GM21723 (cell line): ENCODE measurements at regions not wholly inside any gene's neighbourhood (a gene's known extent, or its start where the extent isn't known, plus 50 kb on each side); places are given as distances from the start of the nearest gene placed in this dataset.

Experiments
- ATAC-seq: cut with Tn5 transposase; IDR thresholded peaks from one replicate; pipeline ENCODE4 v1.9.1; 2021; ENCODE audit warnings: mild to moderate bottlenecking, moderate library complexity; ENCODE audit not compliant: unreplicated experiment

DNA sequence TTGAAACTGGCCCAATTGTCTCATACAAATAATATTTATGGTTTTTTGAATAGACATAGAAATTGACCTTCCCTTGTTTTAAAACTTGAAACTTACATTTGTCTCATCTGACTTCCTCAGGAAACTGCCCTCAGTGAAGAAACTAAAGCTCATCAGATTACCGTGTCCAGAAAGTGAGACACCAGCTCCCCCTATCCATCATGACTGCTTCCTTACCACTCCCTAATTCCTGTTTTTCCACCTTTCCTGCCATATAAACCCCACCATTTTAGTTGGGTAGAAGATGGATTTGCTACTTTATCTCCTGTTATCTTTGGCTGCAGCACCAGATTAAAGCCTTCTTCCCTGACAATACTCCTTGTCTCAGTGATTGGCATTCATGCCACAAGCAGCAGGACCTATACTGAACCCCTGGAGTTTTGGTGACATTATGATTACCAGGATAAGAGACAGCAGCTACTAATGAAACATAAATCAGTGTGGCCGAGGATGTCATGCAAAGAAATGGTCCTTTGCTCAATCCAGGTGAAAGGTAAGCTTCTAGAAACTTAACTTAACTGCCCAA is 1627.6 kb upstream of the ZEB2 start:
- no peak for ATAC-seq

DNA sequence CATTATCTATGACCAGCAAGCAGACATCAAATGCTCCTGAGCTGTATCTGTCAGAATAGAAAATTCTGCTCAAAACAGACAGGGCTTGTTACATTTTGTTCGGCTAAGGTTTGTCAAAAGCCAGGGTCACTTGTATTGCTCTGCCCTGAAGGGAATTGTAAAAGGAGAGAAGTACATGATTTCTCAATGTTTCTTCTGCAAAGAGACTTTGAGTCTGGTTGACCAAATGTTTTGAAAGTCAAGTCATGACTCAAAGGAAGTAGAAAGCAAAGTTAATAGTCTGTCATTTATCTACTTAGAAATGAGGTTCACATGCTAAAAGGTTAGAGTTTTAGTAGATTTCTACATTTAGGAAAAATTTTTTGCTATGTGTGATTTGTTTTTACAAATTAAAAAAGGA is 1624.1 kb upstream of the ZEB2 start:
- ATAC-seq, result no peak

- ATAC-seq, result no peak
These were observed 1618.9 kb upstream of the ZEB2 start for GRCh38 chr2:146138820-146139219.

GRCh38 chr2:146135245-146135644 is 1615.3 kb upstream of the ZEB2 start:
- no peak for ATAC-seq

DNA sequence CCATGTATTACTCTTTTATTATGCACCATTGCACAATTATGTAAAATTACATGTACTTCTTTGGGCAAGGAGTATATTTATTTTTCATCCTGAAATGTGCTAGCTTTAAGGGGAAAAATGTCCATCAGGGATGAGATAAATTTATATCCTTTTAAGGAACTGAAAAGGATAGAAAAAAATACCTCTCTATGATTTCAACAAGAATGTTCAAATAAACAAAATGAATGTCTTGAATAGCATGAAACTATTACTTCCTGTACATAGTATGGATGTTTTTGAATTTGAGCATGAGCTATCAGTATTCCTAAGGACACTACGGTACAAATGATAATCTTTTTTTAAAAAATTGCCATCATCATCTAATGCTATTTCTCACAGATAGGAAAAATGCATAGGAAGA is 1611.9 kb upstream of the ZEB2 start:
- no peak for ATAC-seq

DNA sequence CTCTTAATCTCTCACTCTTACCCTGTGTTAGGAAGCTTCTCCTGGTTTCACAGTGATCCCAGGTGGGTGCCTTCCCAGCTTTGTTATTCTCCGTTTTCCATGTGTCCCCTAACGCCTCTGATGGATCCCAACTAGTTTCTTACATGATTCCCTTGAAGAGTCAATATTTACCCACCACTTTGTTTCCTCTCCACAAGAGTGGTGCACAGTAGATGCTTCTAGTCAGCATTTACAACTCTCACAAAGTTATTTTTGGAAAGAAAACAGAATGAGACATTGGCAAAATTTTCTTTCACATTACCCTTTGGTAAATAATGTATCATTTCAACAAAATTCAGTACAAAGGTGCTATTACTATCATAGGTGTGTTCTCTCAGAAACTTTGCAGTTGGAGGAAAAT is 1611.1 kb upstream of the ZEB2 start:
- ATAC-seq, result no peak

DNA sequence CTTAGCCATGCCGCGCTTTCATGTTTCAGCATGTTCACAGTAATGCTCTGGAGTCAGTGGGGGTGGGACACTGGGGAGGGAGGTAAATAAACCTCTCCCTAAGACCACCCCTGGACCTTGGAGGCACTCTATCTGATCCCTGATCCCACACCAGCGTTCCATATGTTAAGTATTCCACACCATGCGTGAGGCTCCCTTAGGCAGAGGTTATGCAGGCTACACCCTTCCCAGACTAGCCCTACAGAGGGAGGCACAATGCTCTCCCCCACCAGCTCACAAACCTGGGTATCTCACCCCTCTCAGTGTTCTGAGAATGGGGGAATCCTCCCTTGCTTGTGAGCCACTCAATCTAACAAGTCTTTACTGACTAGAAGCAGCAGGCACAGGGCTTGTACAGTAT is 1610.4 kb upstream of the ZEB2 start:
- ATAC-seq, result no peak

DNA sequence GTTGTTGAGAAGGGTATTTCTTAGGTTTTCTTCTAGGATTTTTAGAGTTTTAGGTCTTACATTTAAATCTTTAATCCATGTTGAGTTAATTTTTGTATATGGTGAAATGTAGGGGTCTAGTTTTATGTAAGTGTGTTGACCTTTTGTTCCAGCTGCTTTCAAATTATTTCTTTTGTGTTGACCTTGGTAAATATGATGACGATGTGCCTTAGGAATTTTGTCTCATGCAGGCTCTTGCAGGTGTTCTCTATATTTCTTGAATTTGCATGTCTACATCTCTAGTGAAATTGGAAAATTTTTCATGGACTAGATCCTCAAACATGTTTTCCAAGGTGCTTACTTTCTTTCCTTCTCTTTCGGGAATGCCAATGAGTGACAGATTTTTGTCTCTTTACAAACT is 1609.3 kb upstream of the ZEB2 start:
- ATAC-seq, result no peak

- ATAC-seq, result no peak
These were observed 1608.3 kb upstream of the ZEB2 start for GRCh38 chr2:146128216-146128615.

DNA sequence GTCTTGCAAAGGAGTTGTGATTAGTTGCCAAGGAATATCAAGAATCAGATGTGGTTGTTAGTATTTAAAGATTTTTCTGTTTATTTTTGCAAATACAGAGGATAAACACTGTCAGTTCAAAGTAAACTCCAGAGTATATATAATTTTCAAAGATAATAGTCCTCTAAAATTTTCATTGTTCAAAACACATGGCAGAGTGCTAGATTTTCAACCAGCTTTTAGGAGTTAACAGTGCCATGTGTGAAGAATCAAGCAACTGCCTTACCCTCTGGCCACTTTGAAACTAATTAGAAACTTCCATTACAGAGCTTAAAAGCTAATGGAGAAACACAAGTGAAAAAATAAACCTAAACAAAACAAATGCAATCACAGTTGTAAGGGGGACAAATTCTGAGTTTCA is 1605.6 kb upstream of the ZEB2 start:
- ATAC-seq, result no peak

DNA sequence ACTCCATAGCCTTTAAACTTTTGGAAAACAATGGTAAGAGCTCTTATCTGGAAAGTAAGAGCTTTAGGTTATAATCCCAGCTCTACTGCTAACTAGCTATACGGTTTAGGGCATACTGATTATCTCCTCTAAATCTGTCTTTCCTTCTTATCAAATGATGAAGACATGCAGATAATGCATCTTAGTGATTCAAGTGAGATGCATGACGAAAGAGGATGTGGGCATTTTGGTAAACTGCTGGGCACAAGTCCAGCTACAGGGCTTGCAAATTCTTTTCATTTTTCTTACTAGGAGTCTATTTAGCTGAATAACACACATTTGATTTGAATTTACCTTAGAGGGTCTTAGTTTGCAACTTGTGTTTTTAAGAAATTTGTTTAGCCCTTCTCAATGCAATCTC is 1604.8 kb upstream of the ZEB2 start:
- no peak for ATAC-seq

- no peak for ATAC-seq
These were observed 1603.8 kb upstream of the ZEB2 start for GRCh38 chr2:146123714-146124113.

GRCh38 chr2:146123256-146123655 is 1603.3 kb upstream of the ZEB2 start:
- no peak for ATAC-seq

- no peak for ATAC-seq
These were observed 1599.7 kb upstream of the ZEB2 start for GRCh38 chr2:146119586-146119985.

DNA sequence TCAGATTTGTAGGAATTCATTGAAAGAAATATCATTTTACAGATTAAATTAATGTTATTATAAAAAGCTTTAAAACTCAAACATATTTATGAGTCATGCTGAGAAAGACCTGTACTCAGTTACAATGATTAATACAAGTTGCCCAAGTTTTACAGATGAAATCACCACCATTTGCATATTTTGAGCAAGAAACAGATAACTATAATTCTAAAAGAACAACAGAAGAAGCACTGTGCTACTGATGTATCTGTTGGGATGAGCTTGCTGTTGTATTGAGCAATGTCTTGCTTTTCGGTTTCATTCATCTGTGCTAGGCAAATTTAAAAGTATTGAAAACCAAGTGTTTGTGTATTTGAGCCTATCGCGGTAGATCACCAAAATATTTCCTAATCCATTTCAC is 1589.1 kb upstream of the ZEB2 start:
- ATAC-seq, result no peak

DNA sequence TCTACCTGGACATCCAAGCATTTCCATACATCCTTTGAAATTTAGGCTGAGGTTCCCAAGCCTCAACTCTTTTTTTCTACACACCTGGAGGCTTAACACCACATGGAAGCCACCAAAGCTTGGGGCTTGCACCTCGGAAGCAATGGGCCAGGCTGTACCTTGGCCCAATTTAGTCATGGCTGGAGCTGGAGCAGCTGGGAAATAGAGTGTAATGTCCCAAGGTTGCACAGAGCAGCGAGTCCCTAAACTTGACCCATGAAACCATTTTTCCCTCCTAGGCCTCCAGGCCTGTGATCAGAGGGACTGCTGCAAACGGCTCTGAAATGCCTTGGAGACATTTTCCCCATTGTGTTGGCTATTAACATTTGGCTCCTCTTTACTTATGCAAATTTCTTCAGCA is 1574.3 kb upstream of the ZEB2 start:
- no peak for ATAC-seq

- ATAC-seq, result no peak
These were observed 1561.5 kb upstream of the ZEB2 start for GRCh38 chr2:146081459-146081858.

- no peak for ATAC-seq
These were observed 1561.0 kb upstream of the ZEB2 start for GRCh38 chr2:146080925-146081324.

DNA sequence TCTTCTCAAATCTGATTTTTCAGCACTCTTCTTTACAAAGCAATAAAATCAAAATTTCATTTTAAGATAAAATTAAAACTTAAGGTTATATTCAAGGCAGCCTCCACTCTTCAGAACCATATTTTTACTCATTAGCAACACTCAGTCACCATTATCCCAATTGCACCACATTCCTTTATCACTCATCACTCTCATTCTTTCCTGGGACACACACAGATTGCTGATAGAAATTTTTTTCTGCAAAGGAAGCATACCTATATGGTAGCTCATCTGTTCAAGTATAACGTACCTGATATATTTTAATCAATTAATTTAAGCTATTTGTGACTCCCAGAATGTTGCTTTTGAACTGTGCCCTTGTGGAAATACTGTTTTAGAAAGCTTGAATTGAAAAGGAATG is 1559.3 kb upstream of the ZEB2 start:
- ATAC-seq, result no peak

GRCh38 chr2:146077156-146077555 is 1557.2 kb upstream of the ZEB2 start:
- no peak for ATAC-seq

- ATAC-seq, result no peak
These were observed 1548.1 kb upstream of the ZEB2 start for GRCh38 chr2:146068051-146068450.

DNA sequence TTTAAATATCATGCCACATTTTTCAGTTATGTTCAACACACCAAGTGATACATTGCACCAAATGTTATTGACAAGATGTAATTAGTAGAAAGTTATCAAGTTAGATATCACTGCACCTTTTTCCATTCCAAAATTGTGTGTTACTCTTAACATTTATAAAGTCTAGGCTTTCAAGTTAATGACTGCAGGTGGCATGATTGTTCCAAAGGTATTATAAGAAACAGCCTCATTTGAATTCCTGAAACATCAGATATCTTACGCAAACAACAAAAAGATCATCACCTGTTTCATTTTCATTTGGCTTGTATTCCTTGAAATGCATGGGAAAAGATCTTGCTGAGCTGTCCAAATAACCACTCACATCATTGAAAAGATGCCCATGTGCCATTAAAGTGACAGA is 1528.2 kb upstream of the ZEB2 start:
- no peak for ATAC-seq

DNA sequence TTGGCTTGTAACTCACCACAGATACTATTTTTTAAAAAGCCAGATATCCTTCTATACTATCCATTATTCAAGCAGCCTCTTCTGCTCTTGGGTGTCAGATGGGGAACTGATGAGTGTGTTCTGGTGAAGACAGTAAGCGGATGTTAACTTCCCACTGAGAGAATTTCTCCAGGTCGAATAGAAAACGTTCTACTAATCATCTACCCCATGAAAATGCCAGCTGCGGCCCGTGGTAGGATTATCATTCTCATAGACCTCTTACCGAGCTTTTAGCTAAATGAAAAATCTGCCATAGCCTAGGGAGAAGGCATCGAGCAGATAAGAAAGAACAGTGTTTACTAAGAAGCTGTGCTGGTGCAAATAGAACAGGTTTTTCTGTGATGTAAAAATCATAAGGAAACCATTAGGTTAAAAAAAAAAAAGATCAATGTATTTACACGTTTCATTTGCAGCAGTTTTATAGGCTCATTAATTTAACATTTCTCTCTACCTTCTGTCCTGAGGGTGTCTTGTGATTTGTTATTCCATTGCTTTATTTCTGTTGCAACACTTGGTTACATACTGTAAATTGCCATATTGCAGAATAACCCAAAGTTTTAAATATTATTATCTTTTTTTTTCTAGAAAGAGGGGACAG is 1521.5 kb upstream of the ZEB2 start:
- no peak for ATAC-seq
